Thymus (tissue), 11 donors: ENCODE measurements at regions not wholly inside any gene's neighbourhood (a gene's known extent, or its start where the extent isn't known, plus 50 kb on each side); places are given as distances from the start of the nearest gene placed in this dataset.

ENCODE experiments used
- DNase-seq, 9 donors: peaks; one replicate each; pipeline ENCODE4 v3.0.0-alpha.2; 2013; ENCODE audit warnings: low spot score in 9 of 9, low read depth in 6 of 9, missing footprints in 1 of 9
- H3K27ac ChIP-seq, 2 donors: one replicate each; pipeline ENCODE4 v1.5.1; 2013; ENCODE audit warnings: control low read depth in 1 of 2, low read depth in 1 of 2, low read length in 1 of 2, mild to moderate bottlenecking in 1 of 2, moderate library complexity in 1 of 2
- H3K27me3 ChIP-seq, 2 donors: one replicate each; pipeline ENCODE4 v1.5.1; 2013; ENCODE audit warnings: low read length in 1 of 2; ENCODE audit not compliant: control insufficient read depth in 2 of 2, insufficient read depth in 1 of 2
- H3K36me3 ChIP-seq, 2 donors: one replicate each; pipeline ENCODE4 v1.5.1; 2013; ENCODE audit warnings: low read length in 1 of 2, mild to moderate bottlenecking in 1 of 2, moderate library complexity in 1 of 2; ENCODE audit not compliant: control insufficient read depth in 2 of 2, insufficient read depth in 2 of 2
- H3K4me1 ChIP-seq, 2 donors: one replicate each; pipeline ENCODE4 v1.5.1; 2013; ENCODE audit warnings: low read length in 2 of 2; ENCODE audit not compliant: control insufficient read depth in 2 of 2, insufficient read depth in 2 of 2
- H3K4me3 ChIP-seq, 2 donors: one replicate each; pipeline ENCODE4 v1.5.1; 2013; ENCODE audit warnings: low read length in 2 of 2, control low read depth in 1 of 2, mild to moderate bottlenecking in 1 of 2
- H3K9me3 ChIP-seq, 2 donors: one replicate each; pipeline ENCODE4 v1.5.1; 2013; ENCODE audit warnings: low read length in 1 of 2, mild to moderate bottlenecking in 1 of 2; ENCODE audit not compliant: control insufficient read depth in 2 of 2, insufficient read depth in 1 of 2
- WGBS: extraction: QIAGEN DNeasy Blood & Tissue Kit; methylation state at CpG from one replicate; pipeline ENCODE4 v1.1.7; 2013; 5-methylcytosine and 5-hydroxymethylcytosine counted together
- donor health status: healthy.

- Histone ChIP-seq H3K4me3 (no peak overlapping the region), H3K27me3 (peaks cover 0 to 2% of the 10 kb centered on the region in 2 donors), H3K9me3 (no peaks in the 10 kb centered on the region), H3K36me3 (no peaks in the 10 kb centered on the region), H3K27ac (no peak overlapping the region), H3K4me1 (no peaks in the 10 kb centered on the region)
- DNase-seq: no peak
- 96% methylated on average over 9 of the region's 9 CpGs for WGBS
Measured at GRCh38 chr14:101489092-101489760, 72.1 kb upstream of the DIO3 start.

- Histone ChIP-seq H3K36me3 (no peaks in the 10 kb centered on the region), H3K9me3 (no peaks in the 10 kb centered on the region), H3K27ac (no peak overlapping the region), H3K4me3 (no peak overlapping the region), H3K27me3 (peaks cover 0 to 6% of the 10 kb centered on the region in 2 donors), H3K4me1 (no peaks in the 10 kb centered on the region)
- WGBS: 93% methylated on average over 9 of the region's 9 CpGs
- DNase-seq: no peak
Measured at GRCh38 chr14:101490771-101491170, 70.5 kb upstream of the DIO3 start.

- WGBS: 96% methylated on average over 12 of the region's 12 CpGs
- no peaks in the 10 kb centered on the region for H3K4me1 ChIP-seq
- H3K27me3 ChIP-seq: peaks cover 0 to 15% of the 10 kb centered on the region in 2 donors
- H3K4me3 ChIP-seq: no peak overlapping the region
- H3K9me3 ChIP-seq: no peaks in the 10 kb centered on the region
- no peaks in the 10 kb centered on the region for H3K36me3 ChIP-seq
- H3K27ac ChIP-seq: no peak overlapping the region
- no peak for DNase-seq
Measured at GRCh38 chr14:101491841-101492240, 69.5 kb upstream of the DIO3 start.

GRCh38 chr14:101492716-101493115, 68.6 kb upstream of the DIO3 start:
- H3K27me3 ChIP-seq: peaks cover 0 to 21% of the 10 kb centered on the region in 2 donors
- H3K4me3 ChIP-seq: no peak overlapping the region
- WGBS: 90% methylated on average over 15 of the region's 15 CpGs
- DNase-seq: no peak
- H3K36me3 ChIP-seq: no peaks in the 10 kb centered on the region
- no peaks in the 10 kb centered on the region for H3K9me3 ChIP-seq
- H3K4me1 ChIP-seq: no peaks in the 10 kb centered on the region
- no peak overlapping the region for H3K27ac ChIP-seq

GRCh38 chr14:101494826-101495225, 66.5 kb upstream of the DIO3 start:
- no peak overlapping the region for H3K4me3 ChIP-seq
- H3K36me3 ChIP-seq: no peaks in the 10 kb centered on the region
- H3K27me3 ChIP-seq: peaks cover 0 to 25% of the 10 kb centered on the region in 2 donors
- H3K9me3 ChIP-seq: no peaks in the 10 kb centered on the region
- no peak overlapping the region for H3K27ac ChIP-seq
- WGBS: 78% methylated on average over 7 of the region's 7 CpGs
- DNase-seq: no peak
- no peaks in the 10 kb centered on the region for H3K4me1 ChIP-seq

- no peaks in the 10 kb centered on the region for H3K9me3 ChIP-seq
- peaks cover 0 to 25% of the 10 kb centered on the region in 2 donors for H3K27me3 ChIP-seq
- H3K36me3 ChIP-seq: no peaks in the 10 kb centered on the region
- no peaks in the 10 kb centered on the region for H3K4me1 ChIP-seq
- no peak overlapping the region for H3K4me3 ChIP-seq
- 95% methylated on average over 3 of the region's 3 CpGs for WGBS
- H3K27ac ChIP-seq: no peak overlapping the region
- no peak for DNase-seq
Measured at GRCh38 chr14:101495284-101495683, 66.0 kb upstream of the DIO3 start.

- H3K27ac ChIP-seq: no peak overlapping the region
- WGBS: 72% methylated on average over 30 of the region's 30 CpGs
- H3K36me3 ChIP-seq: no peaks in the 10 kb centered on the region
- no peak overlapping the region for H3K4me3 ChIP-seq
- DNase-seq: no peak
- H3K27me3 ChIP-seq: peaks cover 0 to 29% of the 10 kb centered on the region in 2 donors
- H3K9me3 ChIP-seq: no peaks in the 10 kb centered on the region
- no peaks in the 10 kb centered on the region for H3K4me1 ChIP-seq
Measured at GRCh38 chr14:101495827-101496775, 65.2 kb upstream of the DIO3 start.

GRCh38 chr14:101496776-101497683, 64.3 kb upstream of the DIO3 start:
- Histone ChIP-seq H3K9me3 (no peaks in the 10 kb centered on the region), H3K27ac (no peak overlapping the region), H3K4me3 (no peak overlapping the region), H3K36me3 (no peaks in the 10 kb centered on the region), H3K27me3 (peaks cover 0 to 36% of the 10 kb centered on the region in 2 donors), H3K4me1 (no peaks in the 10 kb centered on the region)
- no peak for DNase-seq
- 65% methylated on average over 16 of the region's 16 CpGs for WGBS
